Occipital lobe (tissue), 1 donor: ENCODE measurements at regions not wholly inside any gene's neighbourhood (a gene's known extent, or its start where the extent isn't known, plus 50 kb on each side); places are given as distances from the start of the nearest gene placed in this dataset.
"Not testable (repeated sequence)": the region's sequence is repeated elsewhere in the genome, so short reads cannot be mapped to it uniquely, and the experiment has no call there.

Experiments
- DNase-seq: peaks from one replicate; lab custom pipeline; 2025; lab: John Stamatoyannopoulos, UW

- DNase-seq: no peak
These were observed 426.4 kb downstream of the PDGFC start for GRCh38 chr4:156545003-156545785.

- no peak for DNase-seq
These were observed 432.2 kb downstream of the PDGFC start for GRCh38 chr4:156539376-156539775.

GRCh38 chr4:156538651-156539257 is 432.8 kb downstream of the PDGFC start:
- DNase-seq: no peak

GRCh38 chr4:156538210-156538609 is 433.4 kb downstream of the PDGFC start:
- no peak for DNase-seq

GRCh38 chr4:156537286-156537685 is 434.3 kb downstream of the PDGFC start:
- DNase-seq: no peak

GRCh38 chr4:156536661-156537060 is 434.9 kb downstream of the PDGFC start:
- DNase-seq: no peak

GRCh38 chr4:156534205-156534604 is 437.4 kb downstream of the PDGFC start:
- no peak for DNase-seq

GRCh38 chr4:156528216-156528615 is 443.4 kb downstream of the PDGFC start:
- DNase-seq: no peak

- DNase-seq: no peak
These were observed 444.2 kb downstream of the PDGFC start for GRCh38 chr4:156527237-156527993.

GRCh38 chr4:156523991-156524390 is 447.6 kb downstream of the PDGFC start:
- no peak for DNase-seq

- no peak for DNase-seq
These were observed 448.1 kb downstream of the PDGFC start for GRCh38 chr4:156523492-156523891.

GRCh38 chr4:156521631-156522030 is 450.0 kb downstream of the PDGFC start:
- DNase-seq: no peak

- no peak for DNase-seq
These were observed 453.6 kb downstream of the PDGFC start for GRCh38 chr4:156517956-156518355.

GRCh38 chr4:156517546-156517945 is 454.1 kb downstream of the PDGFC start:
- no peak for DNase-seq

- no peak for DNase-seq
These were observed 454.9 kb downstream of the PDGFC start for GRCh38 chr4:156516698-156517097.

GRCh38 chr4:156515295-156515694 is 456.3 kb downstream of the PDGFC start:
- DNase-seq: no peak

- no peak for DNase-seq
These were observed 459.0 kb downstream of the PDGFC start for GRCh38 chr4:156512622-156513021.

GRCh38 chr4:156509921-156510320 is 461.7 kb downstream of the PDGFC start:
- DNase-seq: not testable (repeated sequence)

GRCh38 chr4:156505341-156505955 is 466.2 kb downstream of the PDGFC start:
- no peak for DNase-seq

- DNase-seq: no peak
These were observed 468.5 kb downstream of the PDGFC start for GRCh38 chr4:156503119-156503518.

GRCh38 chr4:156501962-156502361 is 469.6 kb downstream of the PDGFC start:
- DNase-seq: no peak

GRCh38 chr4:156499684-156500083 is 471.9 kb downstream of the PDGFC start:
- DNase-seq: no peak
